Osteoblast (primary cell): ENCODE measurements at regions not wholly inside any gene's neighbourhood (a gene's known extent, or its start where the extent isn't known, plus 50 kb on each side); places are given as distances from the start of the nearest gene placed in this dataset.

ENCODE experiments used
- DNase-seq: peaks from one replicate; pipeline ENCODE4 v3.0.0; 2011; ENCODE audit warnings: low spot score, mixed read lengths; ENCODE audit not compliant: insufficient read length; ENCODE audit errors: missing footprints
- H2AFZ ChIP-seq: 2 replicates; pipeline ENCODE4 v1.6.0; 2011; ENCODE audit warnings: mild to moderate bottlenecking, low read length
- H3K27ac ChIP-seq: 2 replicates; pipeline ENCODE4 v1.5.1; 2011; ENCODE audit warnings: mild to moderate bottlenecking, low read depth, low read length, moderate library complexity
- H3K27me3 ChIP-seq: 2 replicates; pipeline ENCODE4 v1.6.0; 2012; ENCODE audit warnings: mild to moderate bottlenecking, control low read depth, inconsistent platforms, low read length, moderate library complexity; ENCODE audit not compliant: insufficient read depth
- H3K36me3 ChIP-seq: 2 replicates; pipeline ENCODE4 v1.5.1; 2011; ENCODE audit warnings: mild to moderate bottlenecking, low read length, control low read depth, moderate library complexity; ENCODE audit not compliant: insufficient read depth
- H3K4me1 ChIP-seq: 2 replicates; pipeline ENCODE4 v1.5.1; 2011; ENCODE audit warnings: mild to moderate bottlenecking, low read length, control low read depth, moderate library complexity; ENCODE audit not compliant: insufficient read depth
- H3K4me2 ChIP-seq: 2 replicates; pipeline ENCODE4 v1.6.0; 2011; ENCODE audit warnings: mild to moderate bottlenecking, low read length; ENCODE audit not compliant: insufficient read depth
- H3K4me3 ChIP-seq: fragments of 200-600 bp; sonication (generic); 3 replicates; pipeline ENCODE4 v1.5.1; 2012; ENCODE audit warnings: mild to moderate bottlenecking, low read length, inconsistent platforms; ENCODE audit not compliant: insufficient read depth
- H3K79me2 ChIP-seq: 2 replicates; pipeline ENCODE4 v1.6.0; 2012; ENCODE audit warnings: mild to moderate bottlenecking, low read length, control low read depth, inconsistent platforms; ENCODE audit not compliant: insufficient read depth
- H3K9me3 ChIP-seq: 2 replicates; pipeline ENCODE4 v1.5.1; 2011; ENCODE audit warnings: low read depth, low read length, control low read depth
- H4K20me1 ChIP-seq: 2 replicates; pipeline ENCODE4 v1.6.0; 2012; ENCODE audit warnings: mild to moderate bottlenecking, low read length, control low read depth; ENCODE audit not compliant: insufficient read depth
- TF ChIP-seq, protein P1 (sequence below): IDR thresholded peaks from 2 replicates; pipeline ENCODE4 v1.5.1; 2011; ENCODE audit warnings: mild to moderate bottlenecking, low read depth, low read length, moderate library complexity; ENCODE audit errors: extremely low read depth

DNA sequence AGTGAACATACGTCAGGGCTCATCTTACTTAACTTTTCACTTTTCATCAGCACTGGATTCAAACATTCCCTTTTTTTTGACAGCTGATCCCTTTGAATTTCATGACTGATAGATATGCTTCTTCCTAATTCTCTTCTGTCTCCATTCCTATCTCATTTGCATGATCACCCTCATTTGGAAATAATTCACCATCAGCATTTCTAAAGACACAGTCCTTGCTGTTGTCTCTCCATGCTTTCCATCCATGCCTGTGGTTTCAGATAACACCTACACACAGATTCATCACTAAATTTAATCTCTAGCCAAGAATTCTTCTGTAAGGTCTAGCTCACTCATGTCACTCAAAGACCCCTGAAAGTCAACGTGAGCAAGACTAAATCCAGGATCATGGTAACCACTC lies 228.4 kb upstream of the BTBD3 start:
- no peaks in the 10 kb centered on the region for H3K4me1 ChIP-seq
- no peak overlapping the region for H3K4me3 ChIP-seq
- no peaks in the 10 kb centered on the region for H3K27me3 ChIP-seq
- H3K27ac ChIP-seq, result no peak overlapping the region
- H3K9me3 ChIP-seq, result no peaks in the 10 kb centered on the region
- H3K4me2 ChIP-seq, result no peak overlapping the region
- H2AFZ ChIP-seq, result no peak overlapping the region
- no peak for DNase-seq
- no peaks in the 10 kb centered on the region for H3K79me2 ChIP-seq
- H4K20me1 ChIP-seq, result no peaks in the 10 kb centered on the region
- TF ChIP-seq, protein P1, sequence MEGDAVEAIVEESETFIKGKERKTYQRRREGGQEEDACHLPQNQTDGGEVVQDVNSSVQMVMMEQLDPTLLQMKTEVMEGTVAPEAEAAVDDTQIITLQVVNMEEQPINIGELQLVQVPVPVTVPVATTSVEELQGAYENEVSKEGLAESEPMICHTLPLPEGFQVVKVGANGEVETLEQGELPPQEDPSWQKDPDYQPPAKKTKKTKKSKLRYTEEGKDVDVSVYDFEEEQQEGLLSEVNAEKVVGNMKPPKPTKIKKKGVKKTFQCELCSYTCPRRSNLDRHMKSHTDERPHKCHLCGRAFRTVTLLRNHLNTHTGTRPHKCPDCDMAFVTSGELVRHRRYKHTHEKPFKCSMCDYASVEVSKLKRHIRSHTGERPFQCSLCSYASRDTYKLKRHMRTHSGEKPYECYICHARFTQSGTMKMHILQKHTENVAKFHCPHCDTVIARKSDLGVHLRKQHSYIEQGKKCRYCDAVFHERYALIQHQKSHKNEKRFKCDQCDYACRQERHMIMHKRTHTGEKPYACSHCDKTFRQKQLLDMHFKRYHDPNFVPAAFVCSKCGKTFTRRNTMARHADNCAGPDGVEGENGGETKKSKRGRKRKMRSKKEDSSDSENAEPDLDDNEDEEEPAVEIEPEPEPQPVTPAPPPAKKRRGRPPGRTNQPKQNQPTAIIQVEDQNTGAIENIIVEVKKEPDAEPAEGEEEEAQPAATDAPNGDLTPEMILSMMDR, result no peak
- no peaks in the 10 kb centered on the region for H3K36me3 ChIP-seq

DNA sequence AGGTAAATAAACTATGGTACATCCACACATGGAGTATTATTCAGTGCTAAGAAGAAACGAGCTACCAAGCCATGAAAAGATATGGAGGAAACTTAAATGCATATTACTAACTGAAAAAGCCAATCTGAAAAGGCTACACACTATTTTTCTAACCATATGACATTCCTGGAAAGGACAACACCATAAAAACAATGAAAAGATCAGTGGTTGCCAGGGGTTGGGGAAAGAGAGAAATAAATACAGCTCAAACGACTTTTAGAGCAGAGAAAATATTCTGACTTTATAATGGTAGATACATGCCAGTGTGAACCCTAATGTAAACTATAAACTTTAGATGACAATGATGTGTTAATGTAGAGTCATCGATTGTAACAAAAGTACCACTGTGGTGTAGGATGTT lies 225.9 kb upstream of the BTBD3 start:
- no peak overlapping the region for H3K27ac ChIP-seq
- H3K27me3 ChIP-seq, result no peaks in the 10 kb centered on the region
- H3K36me3 ChIP-seq, result no peaks in the 10 kb centered on the region
- H3K4me2 ChIP-seq, result no peak overlapping the region
- no peaks in the 10 kb centered on the region for H4K20me1 ChIP-seq
- TF ChIP-seq, protein P1, result no peak
- no peaks in the 10 kb centered on the region for H3K79me2 ChIP-seq
- H3K4me3 ChIP-seq, result no peak overlapping the region
- DNase-seq, result no peak
- H2AFZ ChIP-seq, result no peak overlapping the region
- H3K9me3 ChIP-seq, result no peaks in the 10 kb centered on the region
- H3K4me1 ChIP-seq, result no peaks in the 10 kb centered on the region

DNA sequence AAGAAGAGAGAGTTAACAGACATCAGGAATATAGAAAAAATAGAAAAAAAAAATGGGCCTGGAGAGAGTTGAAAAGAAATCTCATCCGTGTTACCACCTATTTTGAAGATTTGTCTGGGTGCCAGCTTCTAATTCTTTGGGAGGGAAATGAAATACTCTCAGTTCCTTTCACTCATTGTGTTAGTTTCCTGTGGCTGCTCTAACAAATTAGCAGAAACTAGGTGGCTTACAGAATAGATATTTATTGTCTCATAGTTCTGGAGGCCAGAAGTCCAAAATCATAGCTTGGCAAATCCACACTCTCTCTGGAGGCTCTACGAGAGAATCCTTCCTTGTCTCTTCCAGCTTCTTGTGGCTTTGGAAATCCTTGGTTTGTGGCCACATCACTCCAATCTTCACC lies 225.1 kb upstream of the BTBD3 start:
- DNase-seq, result no peak
- TF ChIP-seq, protein P1, result no peak
- Histone ChIP-seq H3K9me3 (no peaks in the 10 kb centered on the region), H2AFZ (no peak overlapping the region), H3K27me3 (no peaks in the 10 kb centered on the region), H4K20me1 (no peaks in the 10 kb centered on the region), H3K79me2 (no peaks in the 10 kb centered on the region), H3K4me2 (no peak overlapping the region), H3K27ac (no peak overlapping the region), H3K36me3 (no peaks in the 10 kb centered on the region), H3K4me1 (no peaks in the 10 kb centered on the region), H3K4me3 (no peak overlapping the region)

- TF ChIP-seq, protein P1, result no peak
- no peaks in the 10 kb centered on the region for H4K20me1 ChIP-seq
- no peak overlapping the region for H3K27ac ChIP-seq
- H3K79me2 ChIP-seq, result no peaks in the 10 kb centered on the region
- H3K4me1 ChIP-seq, result no peaks in the 10 kb centered on the region
- no peak overlapping the region for H2AFZ ChIP-seq
- DNase-seq, result no peak
- H3K27me3 ChIP-seq, result no peaks in the 10 kb centered on the region
- H3K9me3 ChIP-seq, result no peaks in the 10 kb centered on the region
- no peaks in the 10 kb centered on the region for H3K36me3 ChIP-seq
- no peak overlapping the region for H3K4me3 ChIP-seq
- H3K4me2 ChIP-seq, result no peak overlapping the region
Observed at GRCh38 chr20:11694467-11694866, 223.2 kb upstream of the BTBD3 start.
